ENCODE measurements at regions not wholly inside any gene's neighbourhood (a gene's known extent, or its start where the extent isn't known, plus 50 kb on each side); places are given as distances from the start of the nearest gene placed in this dataset.

GRCh38 chr22:47299863-47300697 lies 537.6 kb downstream of the TBC1D22A start:
- DNase-seq (ENCODE audit: low read depth in 2 of 3, low spot score in 2 of 3) = no peak

GRCh38 chr22:47299211-47299862 lies 536.9 kb downstream of the TBC1D22A start:
- no peak for DNase-seq (ENCODE audit: low read depth in 2 of 3, low spot score in 2 of 3)

GRCh38 chr22:47298017-47298785 lies 535.8 kb downstream of the TBC1D22A start:
- DNase-seq (ENCODE audit: low read depth in 2 of 3, low spot score in 2 of 3) = no peak

- no peak for DNase-seq (ENCODE audit: low read depth in 2 of 3, low spot score in 2 of 3)
Measured at GRCh38 chr22:47297261-47298016, 535.0 kb downstream of the TBC1D22A start.

- no peak for DNase-seq (ENCODE audit: low read depth in 2 of 3, low spot score in 2 of 3)
Measured at GRCh38 chr22:47296405-47297260, 534.2 kb downstream of the TBC1D22A start.

- DNase-seq (ENCODE audit: low read depth in 2 of 3, low spot score in 2 of 3) = no peak
Measured at GRCh38 chr22:47295982-47296381, 533.5 kb downstream of the TBC1D22A start.

GRCh38 chr22:47295226-47295901 lies 532.9 kb downstream of the TBC1D22A start:
- no peak for DNase-seq (ENCODE audit: low read depth in 2 of 3, low spot score in 2 of 3)

GRCh38 chr22:47294576-47294975 lies 532.1 kb downstream of the TBC1D22A start:
- no peak for DNase-seq (ENCODE audit: low read depth in 2 of 3, low spot score in 2 of 3)

GRCh38 chr22:47294222-47294532 lies 531.7 kb downstream of the TBC1D22A start:
- DNase-seq (ENCODE audit: low read depth in 2 of 3, low spot score in 2 of 3) = no peak

- no peak for DNase-seq (ENCODE audit: low read depth in 2 of 3, low spot score in 2 of 3)
Measured at GRCh38 chr22:47293368-47294221, 531.1 kb downstream of the TBC1D22A start.

GRCh38 chr22:47292546-47293320 lies 530.3 kb downstream of the TBC1D22A start:
- no peak for DNase-seq (ENCODE audit: low read depth in 2 of 3, low spot score in 2 of 3)

GRCh38 chr22:47291565-47292495 lies 529.4 kb downstream of the TBC1D22A start:
- no peak for DNase-seq (ENCODE audit: low read depth in 2 of 3, low spot score in 2 of 3)

- DNase-seq (ENCODE audit: low read depth in 2 of 3, low spot score in 2 of 3) = no peak
Measured at GRCh38 chr22:47290706-47291430, 528.4 kb downstream of the TBC1D22A start.

GRCh38 chr22:47289336-47289985 lies 527.0 kb downstream of the TBC1D22A start:
- no peak for DNase-seq (ENCODE audit: low read depth in 2 of 3, low spot score in 2 of 3)

- DNase-seq (ENCODE audit: low read depth in 2 of 3, low spot score in 2 of 3) = no peak
Measured at GRCh38 chr22:47288680-47289079, 526.2 kb downstream of the TBC1D22A start.

- DNase-seq (ENCODE audit: low read depth in 2 of 3, low spot score in 2 of 3) = no peak
Measured at GRCh38 chr22:47287516-47287915, 525.1 kb downstream of the TBC1D22A start.

All from activated CD8-positive, alpha-beta memory T cell treated with anti-CD3 and anti-CD28 coated beads for 48 hours (primary cell).